AG04449 (cell line): ENCODE measurements at regions not wholly inside any gene's neighbourhood (a gene's known extent, or its start where the extent isn't known, plus 50 kb on each side); places are given as distances from the start of the nearest gene placed in this dataset.

Experiments used
- CTCF ChIA-PET: fragments of 350-600 bp; formaldehyde crosslinking; extraction: SDS; loops from one replicate; lab custom pipeline; 2021; ENCODE audit warnings: antibody characterized with exemption; lab: Yijun Ruan, JAX
- POLR2A ChIA-PET: fragments of 400-600, 350-600 bp; formaldehyde crosslinking; extraction: SDS; loops from one replicate; lab custom pipeline; 2020; ENCODE audit warnings: antibody characterized with exemption, inconsistent platforms; lab: Yijun Ruan, JAX
- DNase-seq: peaks from one replicate; pipeline ENCODE4 v3.0.0-alpha.2; 2010; ENCODE audit warnings: low read depth, low spot score
- H3K4me3 ChIP-seq: 2 replicates; pipeline ENCODE4 v1.5.1; 2011; ENCODE audit warnings: low read depth, mild to moderate bottlenecking, control low read depth, low read length
- CTCF ChIP-seq: IDR thresholded peaks from one replicate; pipeline ENCODE4 v1.5.1; 2011; ENCODE audit warnings: mild to moderate bottlenecking, moderate library complexity, low read length, control low read depth, inconsistent platforms; ENCODE audit not compliant: insufficient read depth; ENCODE audit errors: missing control alignments

- H3K4me3 ChIP-seq: no peak overlapping the region
- ChIA-PET CTCF (no interaction called here), POLR2A (no interaction called here)
- TF ChIP-seq CTCF: no peak
- no peak for DNase-seq
These were observed 412.1 kb downstream of the SH2D4B start for GRCh38 chr10:80949785-80950184.

- POLR2A ChIA-PET: no interaction called here
- TF ChIP-seq CTCF: no peak
- H3K4me3 ChIP-seq: no peak overlapping the region
- no peak for DNase-seq
- CTCF ChIA-PET: no interaction called here
These were observed 414.7 kb downstream of the SH2D4B start for GRCh38 chr10:80952436-80952835.

- ChIA-PET CTCF (no interaction called here), POLR2A (no interaction called here)
- no peak for TF ChIP-seq CTCF
- DNase-seq: no peak
- H3K4me3 ChIP-seq: no peak overlapping the region
These were observed 419.5 kb downstream of the SH2D4B start for GRCh38 chr10:80957161-80957560.

GRCh38 chr10:80964179-80964578, 426.5 kb downstream of the SH2D4B start:
- CTCF ChIA-PET: no interaction called here
- TF ChIP-seq CTCF: no peak
- H3K4me3 ChIP-seq: no peak overlapping the region
- no peak for DNase-seq
- POLR2A ChIA-PET: no interaction called here

- DNase-seq: no peak
- POLR2A ChIA-PET: no interaction called here
These were observed 427.4 kb downstream of the SH2D4B start for GRCh38 chr10:80964955-80965614.

More at GRCh38 chr10:80964955-80965614, 427.4 kb downstream of the SH2D4B start:
- CTCF ChIA-PET: no interaction called here
- TF ChIP-seq CTCF: no peak
- no peak overlapping the region for H3K4me3 ChIP-seq
